BE2C (cell line): ENCODE measurements at regions not wholly inside any gene's neighbourhood (a gene's known extent, or its start where the extent isn't known, plus 50 kb on each side); places are given as distances from the start of the nearest gene placed in this dataset.

Source experiments
- DNase-seq: peaks from one replicate; pipeline ENCODE4 v3.0.0-alpha.2; 2020
- H3K27me3 ChIP-seq: fragments of 250-450 bp; sonication (Bioruptor Pico); 2 replicates; pipeline ENCODE4 v1.5.1; 2020; ENCODE audit warnings: mild to moderate bottlenecking
- H3K36me3 ChIP-seq: fragments of 250-450 bp; sonication (Bioruptor Pico); 2 replicates; pipeline ENCODE4 v1.5.1; 2020; ENCODE audit warnings: mild to moderate bottlenecking
- H3K4me1 ChIP-seq: fragments of 250-450 bp; sonication (Bioruptor Pico); 2 replicates; pipeline ENCODE4 v1.5.1; 2020
- H3K4me3 ChIP-seq: 2 replicates; pipeline ENCODE4 v1.5.1; 2011; ENCODE audit warnings: low read depth, low read length
- H3K9me3 ChIP-seq: fragments of 250-450 bp; sonication (Bioruptor Pico); 2 replicates; pipeline ENCODE4 v1.5.1; 2020
- CTCF ChIP-seq: IDR thresholded peaks from 2 replicates; pipeline ENCODE4 v1.5.1; 2012; ENCODE audit warnings: mild to moderate bottlenecking, low read depth, low read length

- Histone ChIP-seq H3K9me3 (no peaks in the 10 kb centered on the region), H3K4me1 (no peaks in the 10 kb centered on the region), H3K36me3 (no peaks in the 10 kb centered on the region), H3K4me3 (no peak overlapping the region), H3K27me3 (no peaks in the 10 kb centered on the region)
- DNase-seq, result no peak
- TF ChIP-seq CTCF, result no peak
Observed at GRCh38 chr3:168285506-168285905, 189.8 kb upstream of the GOLIM4 start.

GRCh38 chr3:168284728-168285127, 189.0 kb upstream of the GOLIM4 start:
- DNase-seq, result no peak
- H3K4me1 ChIP-seq, result no peaks in the 10 kb centered on the region
- no peaks in the 10 kb centered on the region for H3K36me3 ChIP-seq
- no peak overlapping the region for H3K4me3 ChIP-seq
- H3K9me3 ChIP-seq, result no peaks in the 10 kb centered on the region
- TF ChIP-seq CTCF, result no peak
- no peaks in the 10 kb centered on the region for H3K27me3 ChIP-seq

- Histone ChIP-seq H3K27me3 (no peaks in the 10 kb centered on the region), H3K36me3 (no peaks in the 10 kb centered on the region), H3K4me1 (no peaks in the 10 kb centered on the region), H3K4me3 (no peak overlapping the region), H3K9me3 (no peaks in the 10 kb centered on the region)
- TF ChIP-seq CTCF, result no peak
- DNase-seq, result no peak
Observed at GRCh38 chr3:168275662-168276061, 179.9 kb upstream of the GOLIM4 start.

- no peaks in the 10 kb centered on the region for H3K9me3 ChIP-seq
- H3K27me3 ChIP-seq, result no peaks in the 10 kb centered on the region
- TF ChIP-seq CTCF, result no peak
Observed at GRCh38 chr3:168273917-168274316, 178.2 kb upstream of the GOLIM4 start.

GRCh38 chr3:168273036-168273435, 177.3 kb upstream of the GOLIM4 start:
- DNase-seq, result no peak
- H3K9me3 ChIP-seq, result no peaks in the 10 kb centered on the region
- no peaks in the 10 kb centered on the region for H3K27me3 ChIP-seq
- no peak for TF ChIP-seq CTCF
- no peak overlapping the region for H3K4me3 ChIP-seq
- no peaks in the 10 kb centered on the region for H3K4me1 ChIP-seq
- H3K36me3 ChIP-seq, result no peaks in the 10 kb centered on the region

More at GRCh38 chr3:168273917-168274316, 178.2 kb upstream of the GOLIM4 start:
- no peak for DNase-seq
- Histone ChIP-seq H3K4me3 (no peak overlapping the region), H3K36me3 (no peaks in the 10 kb centered on the region), H3K4me1 (no peaks in the 10 kb centered on the region)

GRCh38 chr3:168272343-168272985, 176.7 kb upstream of the GOLIM4 start:
- no peaks in the 10 kb centered on the region for H3K27me3 ChIP-seq
- H3K4me1 ChIP-seq, result no peaks in the 10 kb centered on the region
- no peak for DNase-seq
- no peaks in the 10 kb centered on the region for H3K36me3 ChIP-seq
- H3K9me3 ChIP-seq, result no peaks in the 10 kb centered on the region
- H3K4me3 ChIP-seq, result no peak overlapping the region
- TF ChIP-seq CTCF, result no peak
